HG02943 (cell line): ENCODE measurements at regions not wholly inside any gene's neighbourhood (a gene's known extent, or its start where the extent isn't known, plus 50 kb on each side); places are given as distances from the start of the nearest gene placed in this dataset.
"Not testable (repeated sequence)": the region's sequence is repeated elsewhere in the genome, so short reads cannot be mapped to it uniquely, and the experiment has no call there.

Experiments
- ATAC-seq: cut with Tn5 transposase; IDR thresholded peaks from one replicate; pipeline ENCODE4 v1.9.1; 2021; ENCODE audit warnings: mild to moderate bottlenecking, low read depth, moderate library complexity; ENCODE audit not compliant: unreplicated experiment

DNA sequence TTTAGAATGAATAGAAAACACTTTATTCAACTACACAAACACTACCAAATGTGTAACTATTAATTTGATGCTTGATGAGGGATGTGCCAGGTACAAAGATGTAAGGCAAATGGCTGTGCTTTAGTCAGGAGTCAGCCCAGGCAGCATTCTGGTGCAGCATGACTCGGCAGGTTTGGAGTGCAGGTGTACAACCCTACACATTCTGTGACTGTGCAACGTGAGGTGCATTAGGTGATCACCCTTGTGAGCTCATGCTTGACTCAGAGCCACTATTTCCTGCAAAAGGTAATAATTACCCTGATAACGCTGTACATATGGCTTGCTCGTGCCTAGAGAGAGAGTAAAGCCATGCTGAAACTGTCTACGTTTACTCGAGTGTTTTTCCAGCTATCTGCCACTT is 288.7 kb upstream of the DSEL start:
- no peak for ATAC-seq

GRCh38 chr18:67794521-67794920 is 278.0 kb upstream of the DSEL start:
- ATAC-seq: no peak

- ATAC-seq: no peak
These were observed 274.0 kb upstream of the DSEL start for GRCh38 chr18:67790527-67790926.

- ATAC-seq: no peak
These were observed 272.6 kb upstream of the DSEL start for GRCh38 chr18:67789165-67789545.

GRCh38 chr18:67788310-67789164 is 272.0 kb upstream of the DSEL start:
- ATAC-seq: no peak

GRCh38 chr18:67783196-67783946 is 266.9 kb upstream of the DSEL start:
- no peak for ATAC-seq

- no peak for ATAC-seq
These were observed 261.5 kb upstream of the DSEL start for GRCh38 chr18:67778016-67778415.

DNA sequence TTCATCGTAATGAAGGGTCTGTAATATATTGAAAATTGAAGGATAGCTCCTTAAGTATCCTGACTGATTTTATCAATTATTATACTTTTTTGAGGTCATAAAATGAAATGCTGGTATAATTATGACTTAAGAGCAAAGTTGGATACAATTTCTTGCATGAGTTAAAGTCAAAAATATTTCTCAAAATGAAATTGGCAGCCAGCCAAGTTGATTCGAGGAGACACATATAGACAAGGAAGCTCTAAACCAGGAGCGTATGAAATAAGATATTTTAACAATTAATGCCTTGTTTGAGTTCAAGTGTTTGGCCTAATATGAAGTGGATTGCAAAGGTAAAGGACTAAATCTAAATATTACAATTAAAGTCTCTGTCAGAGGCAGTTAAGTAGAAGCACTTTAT is 260.4 kb upstream of the DSEL start:
- ATAC-seq: no peak

DNA sequence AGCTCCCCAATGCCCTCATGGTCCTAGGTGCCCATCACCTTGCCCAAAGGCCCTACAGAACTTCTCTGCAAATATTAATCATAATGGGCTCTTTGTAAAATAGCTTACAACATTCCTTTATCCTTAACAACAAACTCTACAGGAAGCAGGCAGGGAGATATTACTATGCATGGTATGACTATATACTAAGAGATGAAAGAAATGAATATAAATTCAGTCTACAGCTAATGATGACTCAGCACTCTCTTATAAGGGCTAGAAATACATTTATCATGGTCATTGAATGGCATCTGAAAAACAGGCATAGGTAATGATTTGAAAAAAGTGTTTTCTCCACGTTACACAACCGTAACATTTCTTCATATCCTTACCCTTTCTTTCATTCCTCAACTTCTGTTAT is 254.8 kb upstream of the DSEL start:
- no peak for ATAC-seq

- no peak for ATAC-seq
These were observed 254.0 kb upstream of the DSEL start for GRCh38 chr18:67770520-67770919.

- no peak for ATAC-seq
These were observed 250.4 kb upstream of the DSEL start for GRCh38 chr18:67766930-67767329.

GRCh38 chr18:67752211-67752610 is 235.7 kb upstream of the DSEL start:
- ATAC-seq: not testable (repeated sequence)

DNA sequence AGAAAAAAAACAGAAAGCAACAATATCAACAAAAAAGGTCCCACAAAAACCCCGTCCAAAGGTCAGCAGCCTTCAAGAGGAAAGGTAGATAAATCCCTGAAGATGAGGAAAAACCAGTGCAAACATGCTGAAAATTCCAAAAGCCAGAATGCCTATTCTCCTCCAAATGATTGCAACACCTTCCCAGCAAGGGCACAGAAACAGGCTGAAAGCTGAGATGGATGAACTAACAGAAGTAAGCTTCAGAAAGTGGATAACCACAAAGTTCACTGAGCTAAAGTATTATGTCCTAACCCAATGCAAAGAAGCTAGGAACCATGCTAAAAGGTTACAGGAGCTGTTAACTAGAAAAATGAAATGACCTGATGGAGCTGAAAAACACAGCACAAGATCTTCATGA is 226.4 kb upstream of the DSEL start:
- no peak for ATAC-seq

DNA sequence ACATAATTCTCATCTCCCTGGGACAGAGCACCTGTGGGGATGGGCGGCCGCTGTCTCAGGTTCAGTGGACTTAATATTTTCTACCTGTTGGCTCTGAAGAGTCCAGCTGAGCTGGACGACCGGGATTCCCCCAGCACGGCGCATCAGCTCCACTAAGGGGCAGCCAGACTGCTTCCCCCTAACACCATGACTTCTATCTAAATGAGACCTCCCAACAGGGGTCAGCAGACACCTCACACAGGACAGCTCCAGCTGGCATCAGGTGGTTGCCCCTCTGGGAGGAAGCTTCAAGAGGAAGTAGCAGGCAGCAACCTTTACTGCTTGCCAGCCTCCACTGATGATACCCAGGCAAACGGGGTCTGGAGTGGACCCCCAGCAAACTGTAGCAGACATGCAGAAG is 226.0 kb upstream of the DSEL start:
- ATAC-seq: no peak

- ATAC-seq: no peak
These were observed 219.0 kb upstream of the DSEL start for GRCh38 chr18:67735506-67735905.

DNA sequence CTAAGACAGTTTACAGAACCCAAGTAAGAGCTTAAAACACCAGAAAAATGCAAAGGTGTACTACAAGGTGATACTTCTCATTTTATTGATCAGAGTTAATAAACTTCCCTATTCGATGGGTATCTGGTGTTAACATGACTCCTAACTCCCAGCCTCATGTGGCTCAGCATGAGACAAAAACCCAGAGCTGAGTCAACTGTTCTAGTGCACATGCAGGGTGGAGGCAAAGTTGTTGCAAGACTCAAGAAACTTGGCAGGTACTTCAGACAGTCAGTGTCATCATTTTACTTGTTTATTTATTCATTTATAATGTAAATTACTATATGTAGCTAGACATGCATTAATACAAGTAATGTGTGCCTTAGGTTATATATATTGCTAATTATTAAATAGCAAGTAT is 216.6 kb upstream of the DSEL start:
- no peak for ATAC-seq

DNA sequence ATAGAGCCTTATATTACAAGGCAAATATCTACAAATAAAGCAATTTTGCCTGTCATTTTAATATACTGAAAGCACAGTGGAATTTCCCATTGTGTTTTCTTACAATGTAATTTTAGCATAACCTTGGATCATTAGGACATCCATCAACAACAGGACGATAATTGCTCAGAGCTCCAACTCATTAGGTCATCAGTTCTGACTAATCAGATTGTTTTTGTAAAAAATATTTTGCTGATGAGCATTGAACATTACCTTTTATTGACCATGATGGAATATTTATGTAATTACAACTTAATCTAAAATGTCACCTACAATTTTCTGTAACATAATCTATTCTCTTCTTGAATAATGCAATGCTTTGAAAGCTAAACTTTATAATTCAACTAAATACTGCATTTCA is 215.3 kb upstream of the DSEL start:
- ATAC-seq: no peak

DNA sequence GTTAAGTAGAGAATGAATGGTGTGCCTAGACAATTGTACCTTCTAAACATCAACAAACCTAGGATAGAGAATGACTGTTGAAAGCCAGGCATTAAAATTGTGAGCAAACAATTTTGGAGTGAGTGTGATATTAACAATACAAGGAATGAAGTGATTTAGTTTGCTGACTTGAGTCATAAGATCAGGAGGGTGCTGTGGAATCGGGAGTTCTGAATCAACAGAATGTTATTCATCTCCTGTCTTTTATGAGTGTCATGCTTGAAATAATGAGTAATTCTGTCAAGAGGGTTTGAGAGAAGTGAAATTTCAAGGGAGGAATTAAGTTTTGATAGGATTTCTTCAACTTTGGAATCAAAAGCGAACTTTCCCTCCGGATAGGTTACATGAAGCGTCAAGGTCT is 214.4 kb upstream of the DSEL start:
- no peak for ATAC-seq

DNA sequence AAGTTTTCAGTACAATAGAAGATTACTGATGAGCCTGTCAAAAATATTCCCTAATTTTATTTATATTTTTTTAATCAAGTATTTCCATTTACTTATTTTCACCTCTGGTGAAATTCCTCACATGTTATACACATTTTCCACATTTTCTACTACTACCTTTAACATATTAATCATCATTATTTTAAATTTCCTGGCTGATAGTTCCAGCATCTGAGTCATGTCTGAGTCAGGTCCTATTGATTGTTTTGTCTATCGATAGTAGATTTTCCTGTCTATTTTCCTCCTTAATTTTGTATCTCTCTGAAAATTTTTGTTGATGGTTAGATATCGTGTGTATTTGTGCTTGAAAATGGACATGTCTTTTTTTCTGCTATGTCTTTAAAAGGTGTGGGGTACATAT is 211.8 kb upstream of the DSEL start:
- ATAC-seq: no peak

- no peak for ATAC-seq
These were observed 210.4 kb upstream of the DSEL start for GRCh38 chr18:67726882-67727281.

DNA sequence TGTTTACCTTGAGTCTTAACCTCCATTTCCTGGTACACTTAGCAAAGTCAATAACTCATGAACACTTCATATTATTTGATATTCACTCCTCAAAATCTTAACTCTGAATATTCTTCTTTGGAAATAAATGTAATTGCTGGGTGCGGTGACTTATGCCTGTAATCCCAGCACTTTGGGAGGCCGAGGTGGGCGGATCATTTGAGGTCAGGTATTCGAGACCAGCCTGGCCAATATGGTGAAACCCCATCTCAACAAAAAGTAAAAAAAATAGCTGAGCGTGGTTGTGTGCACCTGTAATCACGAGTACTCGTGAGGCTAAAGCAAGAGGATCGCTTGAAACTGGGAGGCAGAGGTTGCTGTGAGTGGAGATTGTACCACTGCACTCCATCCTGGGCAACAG is 201.3 kb upstream of the DSEL start:
- no peak for ATAC-seq

- ATAC-seq: no peak
These were observed 199.0 kb upstream of the DSEL start for GRCh38 chr18:67715567-67715966.
